ENCODE measurements at regions not wholly inside any gene's neighbourhood (a gene's known extent, or its start where the extent isn't known, plus 50 kb on each side); places are given as distances from the start of the nearest gene placed in this dataset.
A peak's percentile ranks its signal among the peaks of the same experiment; 100 is the strongest.

- no peak for DNase-seq
Measured at GRCh38 chr5:74321326-74321725, 319.2 kb downstream of the ENC1 start.

- no peak for DNase-seq
Measured at GRCh38 chr5:74320526-74320925, 320.0 kb downstream of the ENC1 start.

GRCh38 chr5:74319076-74319475 is 321.5 kb downstream of the ENC1 start:
- no peak for DNase-seq

GRCh38 chr5:74316064-74316603 is 324.4 kb downstream of the ENC1 start:
- DNase-seq = peak in 2 of 3 donors; percentile 28 to 82

- no peak for DNase-seq
Measured at GRCh38 chr5:74314906-74315305, 325.6 kb downstream of the ENC1 start.

- DNase-seq = no peak
Measured at GRCh38 chr5:74313896-74314295, 326.6 kb downstream of the ENC1 start.

- DNase-seq = no peak
Measured at GRCh38 chr5:74312746-74313145, 327.8 kb downstream of the ENC1 start.

GRCh38 chr5:74311961-74312360 is 328.6 kb downstream of the ENC1 start:
- DNase-seq = no peak

- peak in 1 of 3 donors; percentile 50 for DNase-seq
Measured at GRCh38 chr5:74310997-74311930, 329.3 kb downstream of the ENC1 start.

- peak in 1 of 3 donors; percentile 50 for DNase-seq
Measured at GRCh38 chr5:74310386-74310785, 330.1 kb downstream of the ENC1 start.

- no peak for DNase-seq
Measured at GRCh38 chr5:74309050-74309449, 331.5 kb downstream of the ENC1 start.

- DNase-seq = no peak
Measured at GRCh38 chr5:74306845-74307244, 333.7 kb downstream of the ENC1 start.

GRCh38 chr5:74304536-74304935 is 336.0 kb downstream of the ENC1 start:
- no peak for DNase-seq

GRCh38 chr5:74303578-74303977 is 336.9 kb downstream of the ENC1 start:
- DNase-seq = no peak

- DNase-seq = no peak
Measured at GRCh38 chr5:74301576-74301975, 339.0 kb downstream of the ENC1 start.

- DNase-seq = no peak
Measured at GRCh38 chr5:74300808-74301389, 339.6 kb downstream of the ENC1 start.

- no peak for DNase-seq
Measured at GRCh38 chr5:74299833-74300232, 340.7 kb downstream of the ENC1 start.

GRCh38 chr5:74296685-74297408 is 343.7 kb downstream of the ENC1 start:
- peak in 1 of 3 donors; percentile 77 for DNase-seq

- no peak for DNase-seq
Measured at GRCh38 chr5:74295676-74296075, 344.9 kb downstream of the ENC1 start.

GRCh38 chr5:74295141-74295540 is 345.4 kb downstream of the ENC1 start:
- DNase-seq = no peak

- DNase-seq = no peak
Measured at GRCh38 chr5:74294231-74294705, 346.3 kb downstream of the ENC1 start.

GRCh38 chr5:74293182-74293581 is 347.3 kb downstream of the ENC1 start:
- no peak for DNase-seq
